ENCODE measurements at regions not wholly inside any gene's neighbourhood (a gene's known extent, or its start where the extent isn't known, plus 50 kb on each side); places are given as distances from the start of the nearest gene placed in this dataset.

GRCh38 chr2:144229296-144229695 lies 290.6 kb downstream of the ZEB2 start:
- Histone ChIP-seq H4K20me1 (ENCODE audit: low read depth) (no peaks in the 10 kb centered on the region), H3K79me2 (ENCODE audit: low read depth) (no peaks in the 10 kb centered on the region), H3K36me3 (no peaks in the 10 kb centered on the region), H2AFZ (replicated peaks) (no peak overlapping the region), H3K27me3 (no peaks in the 10 kb centered on the region), H3K27ac (no peak overlapping the region), H3K4me1 (peaks cover 22% of the 10 kb centered on the region), H3K4me2 (no peak overlapping the region), H3K9ac (no peak overlapping the region), H3F3A (ENCODE audit: low read depth) (no peaks in the 10 kb centered on the region), H3K4me3 (no peak overlapping the region), H3K9me3 (ENCODE audit: low read depth) (no peaks in the 10 kb centered on the region)
- H3K27ac Mint-ChIP-seq: no peak overlapping the region
- DNase-seq (ENCODE audit: low spot score): no peak
- no peak for TF ChIP-seq EZH2phosphoT487 (IDR thresholded peaks at IDR 0.05)
- TF ChIP-seq EZH2 (IDR thresholded peaks at IDR 0.05): no peak
- TF ChIP-seq CTCF (IDR thresholded peaks at IDR 0.05): no peak
- H3K36me3 Mint-ChIP-seq: no peaks in the 10 kb centered on the region
- no peaks in the 10 kb centered on the region for H3K27me3 Mint-ChIP-seq (ENCODE audit: insufficient read depth, low read depth)
- no peak overlapping the region for H3K4me3 Mint-ChIP-seq
- H3K9me3 Mint-ChIP-seq: no peaks in the 10 kb centered on the region
- H3K4me1 Mint-ChIP-seq: peaks cover 21% of the 10 kb centered on the region

GRCh38 chr2:144227427-144228105 lies 292.4 kb downstream of the ZEB2 start:
- Histone ChIP-seq H3K4me3 (no peak overlapping the region), H3K9me3 (ENCODE audit: low read depth) (no peaks in the 10 kb centered on the region), H2AFZ (replicated peaks) (no peak overlapping the region), H3K27ac (peak overlapping the region; percentile 16), H3K4me1 (peaks cover 13% of the 10 kb centered on the region), H3K79me2 (ENCODE audit: low read depth) (no peaks in the 10 kb centered on the region), H3K4me2 (no peak overlapping the region), H3K36me3 (no peaks in the 10 kb centered on the region), H3K27me3 (no peaks in the 10 kb centered on the region), H3F3A (ENCODE audit: low read depth) (no peaks in the 10 kb centered on the region), H3K9ac (no peak overlapping the region), H4K20me1 (ENCODE audit: low read depth) (no peaks in the 10 kb centered on the region)
- Mint-ChIP-seq H3K9me3 (no peaks in the 10 kb centered on the region), H3K27ac (no peak overlapping the region), H3K4me1 (peaks cover 11% of the 10 kb centered on the region), H3K36me3 (no peaks in the 10 kb centered on the region), H3K4me3 (no peak overlapping the region), H3K27me3 (ENCODE audit: insufficient read depth, low read depth) (no peaks in the 10 kb centered on the region)
- no peak for TF ChIP-seq EZH2 (IDR thresholded peaks at IDR 0.05)
- no peak for DNase-seq (ENCODE audit: low spot score)

- H3K9me3 ChIP-seq (ENCODE audit: low read depth): no peaks in the 10 kb centered on the region
- no peaks in the 10 kb centered on the region for H4K20me1 ChIP-seq (ENCODE audit: low read depth)
- H3K4me1 ChIP-seq: peaks cover 5% of the 10 kb centered on the region
- no peaks in the 10 kb centered on the region for H3K79me2 ChIP-seq (ENCODE audit: low read depth)
- Mint-ChIP-seq H3K9me3 (no peaks in the 10 kb centered on the region), H3K27ac (no peak overlapping the region), H3K4me3 (no peak overlapping the region), H3K27me3 (ENCODE audit: insufficient read depth, low read depth) (no peaks in the 10 kb centered on the region), H3K36me3 (no peaks in the 10 kb centered on the region), H3K4me1 (peaks cover 2% of the 10 kb centered on the region)
- no peaks in the 10 kb centered on the region for H3K36me3 ChIP-seq
- H3K4me2 ChIP-seq: no peak overlapping the region
- no peaks in the 10 kb centered on the region for H3F3A ChIP-seq (ENCODE audit: low read depth)
- no peak overlapping the region for H3K27ac ChIP-seq
- no peak overlapping the region for H3K9ac ChIP-seq
- H3K4me3 ChIP-seq: no peak overlapping the region
- DNase-seq (ENCODE audit: low spot score): no peak
- H3K27me3 ChIP-seq: no peaks in the 10 kb centered on the region
- no peak overlapping the region for H2AFZ ChIP-seq (replicated peaks)
- TF ChIP-seq EZH2phosphoT487 (IDR thresholded peaks at IDR 0.05) (no peak), CTCF (IDR thresholded peaks at IDR 0.05) (no peak), EZH2 (IDR thresholded peaks at IDR 0.05) (no peak)
Measured at GRCh38 chr2:144225076-144225475, 294.8 kb downstream of the ZEB2 start.

GRCh38 chr2:144224472-144224871 lies 295.4 kb downstream of the ZEB2 start:
- Histone ChIP-seq H3F3A (ENCODE audit: low read depth) (no peaks in the 10 kb centered on the region), H3K4me3 (no peak overlapping the region), H3K4me2 (no peak overlapping the region), H3K36me3 (no peaks in the 10 kb centered on the region), H3K9ac (no peak overlapping the region), H4K20me1 (ENCODE audit: low read depth) (no peaks in the 10 kb centered on the region), H3K79me2 (ENCODE audit: low read depth) (no peaks in the 10 kb centered on the region), H3K9me3 (ENCODE audit: low read depth) (no peaks in the 10 kb centered on the region), H3K27me3 (no peaks in the 10 kb centered on the region), H3K4me1 (peaks cover 5% of the 10 kb centered on the region), H3K27ac (no peak overlapping the region), H2AFZ (replicated peaks) (no peak overlapping the region)
- H3K27me3 Mint-ChIP-seq (ENCODE audit: insufficient read depth, low read depth): no peaks in the 10 kb centered on the region
- no peaks in the 10 kb centered on the region for H3K4me1 Mint-ChIP-seq
- TF ChIP-seq EZH2 (IDR thresholded peaks at IDR 0.05) (no peak), CTCF (IDR thresholded peaks at IDR 0.05) (no peak), EZH2phosphoT487 (IDR thresholded peaks at IDR 0.05) (no peak)
- no peaks in the 10 kb centered on the region for H3K36me3 Mint-ChIP-seq
- DNase-seq (ENCODE audit: low spot score): no peak
- no peak overlapping the region for H3K27ac Mint-ChIP-seq
- H3K4me3 Mint-ChIP-seq: no peak overlapping the region
- H3K9me3 Mint-ChIP-seq: no peaks in the 10 kb centered on the region

Data from neural progenitor cell (in vitro differentiated cells).